NOMO-1 (cell line): ENCODE measurements at regions not wholly inside any gene's neighbourhood (a gene's known extent, or its start where the extent isn't known, plus 50 kb on each side); places are given as distances from the start of the nearest gene placed in this dataset.
A peak's percentile ranks its signal among the peaks of the same experiment; 100 is the strongest.
"Not testable (repeated sequence)": the region's sequence is repeated elsewhere in the genome, so short reads cannot be mapped to it uniquely, and the experiment has no call there.

ENCODE experiments used
- DNase-seq, 2 experiments: peaks; one replicate each; lab custom pipeline; 2025; ENCODE audit not compliant: unreplicated experiment in 2 of 2; lab: John Stamatoyannopoulos, UW

GRCh38 chr2:211204456-211204855 is 648.1 kb downstream of the CPS1 start:
- DNase-seq, result peak in 1 of 2 experiments; percentile 7

- DNase-seq, result no peak
Observed at GRCh38 chr2:211204902-211205301, 648.5 kb downstream of the CPS1 start.

- no peak for DNase-seq
Observed at GRCh38 chr2:211205358-211205757, 649.0 kb downstream of the CPS1 start.

GRCh38 chr2:211205836-211206235 is 649.4 kb downstream of the CPS1 start:
- DNase-seq, result no peak

GRCh38 chr2:211216221-211216620 is 659.8 kb downstream of the CPS1 start:
- no peak for DNase-seq

GRCh38 chr2:211219548-211219947 is 663.1 kb downstream of the CPS1 start:
- not testable (repeated sequence) for DNase-seq

GRCh38 chr2:211225784-211226183 is 669.4 kb downstream of the CPS1 start:
- DNase-seq, result no peak

- DNase-seq, result no peak
Observed at GRCh38 chr2:211228559-211228958, 672.2 kb downstream of the CPS1 start.

GRCh38 chr2:211237586-211238275 is 681.3 kb downstream of the CPS1 start:
- peak; percentile 80 to 85 for DNase-seq

GRCh38 chr2:211241891-211242290 is 685.5 kb downstream of the CPS1 start:
- DNase-seq, result no peak

- DNase-seq, result no peak
Observed at GRCh38 chr2:211247751-211248150, 691.4 kb downstream of the CPS1 start.

- no peak for DNase-seq
Observed at GRCh38 chr2:211248841-211249240, 692.4 kb downstream of the CPS1 start.

GRCh38 chr2:211251016-211251415 is 694.6 kb downstream of the CPS1 start:
- DNase-seq, result no peak

GRCh38 chr2:211258646-211259335 is 702.4 kb downstream of the CPS1 start:
- no peak for DNase-seq

GRCh38 chr2:211259831-211260476 is 703.6 kb downstream of the CPS1 start:
- DNase-seq, result no peak

- DNase-seq, result no peak
Observed at GRCh38 chr2:211270257-211270656, 713.9 kb downstream of the CPS1 start.

- DNase-seq, result no peak
Observed at GRCh38 chr2:211281430-211282073, 725.2 kb downstream of the CPS1 start.

GRCh38 chr2:211302676-211303075 is 746.3 kb downstream of the CPS1 start:
- no peak for DNase-seq

GRCh38 chr2:211306929-211307328 is 750.5 kb downstream of the CPS1 start:
- DNase-seq, result no peak
